ENCODE measurements at regions not wholly inside any gene's neighbourhood (a gene's known extent, or its start where the extent isn't known, plus 50 kb on each side); places are given as distances from the start of the nearest gene placed in this dataset.

DNA sequence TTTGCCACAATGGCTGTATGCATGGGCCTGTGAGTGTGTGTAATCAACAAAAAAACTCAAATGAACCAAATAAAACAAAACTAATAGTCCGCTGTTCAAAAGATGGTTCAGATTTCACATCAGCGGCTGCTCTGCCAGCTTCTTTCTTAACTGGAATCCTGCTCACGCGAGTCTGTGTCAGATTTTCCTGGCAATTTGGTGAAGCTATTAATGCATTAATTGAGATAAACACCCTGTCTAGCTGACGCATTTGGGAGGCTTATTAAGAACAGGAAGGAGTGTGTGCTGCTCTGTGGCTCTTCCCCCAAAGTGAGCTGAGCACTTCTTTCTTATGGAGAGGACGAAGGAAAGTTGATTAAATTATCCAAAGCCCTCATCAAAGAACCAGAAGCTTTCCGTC, 336.6 kb upstream of the MKI67 start:
- H2AK5ac ChIP-seq (ENCODE audit: low read length, severe bottlenecking): no peak overlapping the region
- H3K9ac ChIP-seq (ENCODE audit: low read length): no peak overlapping the region
- H3K18ac ChIP-seq (ENCODE audit: low read depth in 1 of 2, low read length in 2 of 2): no peak overlapping the region
- H3K4me1 ChIP-seq (ENCODE audit: control insufficient read depth, insufficient read depth, low read depth, low read length): no peaks in the 10 kb centered on the region
- H2BK15ac ChIP-seq (ENCODE audit: low read depth, poor library complexity, severe bottlenecking): no peak overlapping the region
- H2AFZ ChIP-seq (ENCODE audit: low read depth, low read length): no peak overlapping the region
- H3K36me3 ChIP-seq (ENCODE audit: control insufficient read depth in 1 of 2, insufficient read depth in 2 of 2, low read depth in 1 of 2, low read length in 2 of 2): no peaks in the 10 kb centered on the region
- no peak overlapping the region for H3K27ac ChIP-seq (ENCODE audit: low read length, poor library complexity, severe bottlenecking)
- no peak for DNase-seq
- H3K14ac ChIP-seq (ENCODE audit: low read length in 2 of 2): no peak overlapping the region
- no peak overlapping the region for H2BK120ac ChIP-seq (ENCODE audit: low read depth, low read length)
- no peak overlapping the region for H3K23ac ChIP-seq (ENCODE audit: low read length in 2 of 2)
- H3K4me3 ChIP-seq (ENCODE audit: insufficient read depth in 1 of 2, low read depth in 1 of 2, low read length in 2 of 2): no peak overlapping the region
- H2BK12ac ChIP-seq (ENCODE audit: low read length in 2 of 2): no peak overlapping the region
- peaks cover 1% of the 10 kb centered on the region for H3K9me3 ChIP-seq (ENCODE audit: control insufficient read depth, low read length)
- no peak overlapping the region for H3K4me2 ChIP-seq (ENCODE audit: low read length, poor library complexity, severe bottlenecking)
- H3K4ac ChIP-seq (ENCODE audit: low read depth in 1 of 2, low read length in 2 of 2): no peak overlapping the region
- H3K27me3 ChIP-seq (ENCODE audit: control insufficient read depth in 1 of 2, insufficient read depth in 1 of 2, low read length in 2 of 2): no peaks in the 10 kb centered on the region
- no peak overlapping the region for H4K91ac ChIP-seq (ENCODE audit: low read length)
- no peak overlapping the region for H2BK5ac ChIP-seq (ENCODE audit: low read depth, low read length, poor library complexity, severe bottlenecking)
- WGBS: 69% methylated on average over 7 of the region's 7 CpGs
- no peaks in the 10 kb centered on the region for H3K79me1 ChIP-seq (replicated peaks; ENCODE audit: low read length, poor library complexity, severe bottlenecking)
- H4K8ac ChIP-seq (ENCODE audit: low read length): no peak overlapping the region

GRCh38 chr10:128463991-128464760, 338.0 kb upstream of the MKI67 start:
- Histone ChIP-seq H3K9me3 (ENCODE audit: control insufficient read depth, low read length) (no peaks in the 10 kb centered on the region), H3K79me1 (replicated peaks; ENCODE audit: low read length, poor library complexity, severe bottlenecking) (no peaks in the 10 kb centered on the region), H3K23ac (ENCODE audit: low read length in 2 of 2) (no peak overlapping the region), H3K4me1 (ENCODE audit: control insufficient read depth, insufficient read depth, low read depth, low read length) (no peaks in the 10 kb centered on the region), H3K18ac (ENCODE audit: low read depth in 1 of 2, low read length in 2 of 2) (no peak overlapping the region), H4K8ac (ENCODE audit: low read length) (no peak overlapping the region), H2BK5ac (ENCODE audit: low read depth, low read length, poor library complexity, severe bottlenecking) (no peak overlapping the region), H3K14ac (ENCODE audit: low read length in 2 of 2) (no peak overlapping the region), H3K27me3 (ENCODE audit: control insufficient read depth in 1 of 2, insufficient read depth in 1 of 2, low read length in 2 of 2) (no peaks in the 10 kb centered on the region), H3K4me3 (ENCODE audit: insufficient read depth in 1 of 2, low read depth in 1 of 2, low read length in 2 of 2) (no peak overlapping the region), H2BK120ac (ENCODE audit: low read depth, low read length) (no peak overlapping the region), H3K4ac (ENCODE audit: low read depth in 1 of 2, low read length in 2 of 2) (no peak overlapping the region), H2AFZ (ENCODE audit: low read depth, low read length) (no peak overlapping the region), H2BK15ac (ENCODE audit: low read depth, poor library complexity, severe bottlenecking) (no peak overlapping the region), H3K4me2 (ENCODE audit: low read length, poor library complexity, severe bottlenecking) (no peak overlapping the region), H2AK5ac (ENCODE audit: low read length, severe bottlenecking) (no peak overlapping the region), H4K91ac (ENCODE audit: low read length) (no peak overlapping the region), H3K9ac (ENCODE audit: low read length) (no peak overlapping the region), H3K27ac (ENCODE audit: low read length, poor library complexity, severe bottlenecking) (no peak overlapping the region), H2BK12ac (ENCODE audit: low read length in 2 of 2) (no peak overlapping the region), H3K36me3 (ENCODE audit: control insufficient read depth in 1 of 2, insufficient read depth in 2 of 2, low read depth in 1 of 2, low read length in 2 of 2) (no peaks in the 10 kb centered on the region)
- peak; percentile 24 for DNase-seq
- WGBS: 81% methylated on average over 2 of the region's 4 CpGs

DNA sequence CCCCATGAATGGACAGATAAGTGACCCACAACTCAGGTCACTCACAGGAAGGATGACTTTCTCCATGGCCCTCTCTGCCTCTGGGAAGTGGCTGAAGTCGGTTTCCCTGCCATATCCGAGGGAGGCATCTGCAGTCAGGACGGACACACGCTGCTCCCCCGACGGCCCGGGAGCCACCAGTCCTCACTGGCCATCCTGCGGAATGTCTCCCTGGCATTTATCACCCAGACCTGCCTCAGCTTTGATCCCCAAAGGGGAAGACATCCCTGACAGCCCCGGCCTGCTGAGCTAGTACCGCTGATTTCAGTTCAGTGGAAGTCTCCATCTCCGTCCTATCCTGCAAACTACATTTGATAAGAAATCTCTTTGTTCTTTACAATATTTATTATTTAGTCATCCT, 339.5 kb upstream of the MKI67 start:
- Histone ChIP-seq H2BK5ac (ENCODE audit: low read depth, low read length, poor library complexity, severe bottlenecking) (no peak overlapping the region), H2BK15ac (ENCODE audit: low read depth, poor library complexity, severe bottlenecking) (no peak overlapping the region), H2AK5ac (ENCODE audit: low read length, severe bottlenecking) (no peak overlapping the region), H3K4ac (ENCODE audit: low read depth in 1 of 2, low read length in 2 of 2) (no peak overlapping the region), H3K4me3 (ENCODE audit: insufficient read depth in 1 of 2, low read depth in 1 of 2, low read length in 2 of 2) (no peak overlapping the region), H4K8ac (ENCODE audit: low read length) (no peak overlapping the region), H3K9ac (ENCODE audit: low read length) (no peak overlapping the region), H3K9me3 (ENCODE audit: control insufficient read depth, low read length) (no peaks in the 10 kb centered on the region), H3K4me1 (ENCODE audit: control insufficient read depth, insufficient read depth, low read depth, low read length) (no peaks in the 10 kb centered on the region), H3K14ac (ENCODE audit: low read length in 2 of 2) (no peak overlapping the region), H3K4me2 (ENCODE audit: low read length, poor library complexity, severe bottlenecking) (no peak overlapping the region), H3K27me3 (ENCODE audit: control insufficient read depth in 1 of 2, insufficient read depth in 1 of 2, low read length in 2 of 2) (no peaks in the 10 kb centered on the region), H2BK12ac (ENCODE audit: low read length in 2 of 2) (no peak overlapping the region), H3K79me1 (replicated peaks; ENCODE audit: low read length, poor library complexity, severe bottlenecking) (no peaks in the 10 kb centered on the region), H3K27ac (ENCODE audit: low read length, poor library complexity, severe bottlenecking) (no peak overlapping the region), H3K18ac (ENCODE audit: low read depth in 1 of 2, low read length in 2 of 2) (no peak overlapping the region), H3K23ac (ENCODE audit: low read length in 2 of 2) (no peak overlapping the region), H2BK120ac (ENCODE audit: low read depth, low read length) (no peak overlapping the region), H3K36me3 (ENCODE audit: control insufficient read depth in 1 of 2, insufficient read depth in 2 of 2, low read depth in 1 of 2, low read length in 2 of 2) (no peaks in the 10 kb centered on the region), H4K91ac (ENCODE audit: low read length) (no peak overlapping the region), H2AFZ (ENCODE audit: low read depth, low read length) (no peak overlapping the region)
- 79% methylated on average over 10 of the region's 11 CpGs for WGBS
- DNase-seq: no peak

DNA sequence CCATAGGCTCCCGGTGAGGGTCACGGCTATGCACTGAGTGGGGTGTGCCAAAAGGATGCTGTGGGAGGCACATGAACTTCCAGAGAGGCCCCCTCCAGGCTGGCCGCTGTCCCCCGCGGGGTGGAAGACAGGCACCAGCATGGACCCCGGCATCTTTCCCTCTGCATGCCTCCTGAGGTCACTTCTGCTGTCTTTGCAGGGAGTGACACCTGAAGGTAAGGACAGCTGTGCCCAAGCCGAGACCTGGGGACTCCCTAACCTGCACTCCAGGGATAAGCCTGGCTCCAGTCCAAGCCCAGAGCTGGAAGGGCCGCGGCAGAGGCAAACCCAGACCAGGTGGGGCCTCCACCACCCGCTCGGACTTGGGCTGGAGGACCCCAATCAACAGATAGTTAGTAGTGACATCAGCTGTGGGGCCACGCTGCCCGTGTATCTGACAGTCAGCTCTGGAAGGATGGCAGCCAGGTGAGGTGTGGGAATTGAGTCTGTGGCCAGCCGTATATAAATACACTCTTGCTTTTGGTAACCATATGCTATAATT, 340.7 kb upstream of the MKI67 start:
- Histone ChIP-seq H3K23ac (ENCODE audit: low read length in 2 of 2) (no peak overlapping the region), H2BK12ac (ENCODE audit: low read length in 2 of 2) (no peak overlapping the region), H3K4me2 (ENCODE audit: low read length, poor library complexity, severe bottlenecking) (no peak overlapping the region), H2BK15ac (ENCODE audit: low read depth, poor library complexity, severe bottlenecking) (no peak overlapping the region), H2BK120ac (ENCODE audit: low read depth, low read length) (no peak overlapping the region), H3K27ac (ENCODE audit: low read length, poor library complexity, severe bottlenecking) (no peak overlapping the region), H2BK5ac (ENCODE audit: low read depth, low read length, poor library complexity, severe bottlenecking) (no peak overlapping the region), H3K18ac (ENCODE audit: low read depth in 1 of 2, low read length in 2 of 2) (no peak overlapping the region), H3K9ac (ENCODE audit: low read length) (no peak overlapping the region), H2AFZ (ENCODE audit: low read depth, low read length) (no peak overlapping the region), H3K79me1 (replicated peaks; ENCODE audit: low read length, poor library complexity, severe bottlenecking) (no peaks in the 10 kb centered on the region), H3K9me3 (ENCODE audit: control insufficient read depth, low read length) (no peaks in the 10 kb centered on the region), H3K36me3 (ENCODE audit: control insufficient read depth in 1 of 2, insufficient read depth in 2 of 2, low read depth in 1 of 2, low read length in 2 of 2) (no peaks in the 10 kb centered on the region), H4K8ac (ENCODE audit: low read length) (no peak overlapping the region), H4K91ac (ENCODE audit: low read length) (no peak overlapping the region), H2AK5ac (ENCODE audit: low read length, severe bottlenecking) (no peak overlapping the region), H3K27me3 (ENCODE audit: control insufficient read depth in 1 of 2, insufficient read depth in 1 of 2, low read length in 2 of 2) (no peaks in the 10 kb centered on the region), H3K4me1 (ENCODE audit: control insufficient read depth, insufficient read depth, low read depth, low read length) (no peaks in the 10 kb centered on the region), H3K14ac (ENCODE audit: low read length in 2 of 2) (no peak overlapping the region), H3K4ac (ENCODE audit: low read depth in 1 of 2, low read length in 2 of 2) (no peak overlapping the region), H3K4me3 (ENCODE audit: insufficient read depth in 1 of 2, low read depth in 1 of 2, low read length in 2 of 2) (no peak overlapping the region)
- no peak for DNase-seq
- 77% methylated on average over 11 of the region's 14 CpGs for WGBS

All from mesenchymal stem cell (in vitro differentiated cells and primary cell).